HG02763 (cell line): ENCODE measurements at regions not wholly inside any gene's neighbourhood (a gene's known extent, or its start where the extent isn't known, plus 50 kb on each side); places are given as distances from the start of the nearest gene placed in this dataset.

ENCODE experiments used
- ATAC-seq: cut with Tn5 transposase; IDR thresholded peaks from one replicate; pipeline ENCODE4 v1.9.1; 2021; ENCODE audit warnings: mild to moderate bottlenecking, moderate library complexity; ENCODE audit not compliant: unreplicated experiment

- ATAC-seq: no peak
These were observed 1366.3 kb upstream of the TMEFF2 start for GRCh38 chr2:193561054-193561453.

- ATAC-seq: no peak
These were observed 1362.2 kb upstream of the TMEFF2 start for GRCh38 chr2:193556766-193557470.

- no peak for ATAC-seq
These were observed 1354.9 kb upstream of the TMEFF2 start for GRCh38 chr2:193549661-193550060.

DNA sequence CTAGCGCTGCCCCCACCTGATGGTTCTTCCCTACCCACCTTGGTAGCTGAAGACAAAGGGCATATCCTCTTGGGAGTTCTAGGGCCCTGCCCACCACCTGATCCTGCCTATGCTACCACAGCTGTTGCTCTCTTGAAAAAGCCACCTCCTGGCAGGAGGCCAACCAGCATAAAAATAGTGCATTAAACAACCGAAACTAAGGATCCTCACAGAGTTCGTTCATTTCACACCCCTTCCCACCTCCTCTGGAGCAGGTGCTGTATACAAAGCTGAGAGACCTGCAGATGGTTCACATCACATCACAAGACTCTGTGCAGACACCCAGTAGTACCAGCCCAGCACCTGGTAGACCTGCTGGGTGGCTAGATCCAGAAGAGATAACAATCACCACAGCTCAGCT is 1348.0 kb upstream of the TMEFF2 start:
- ATAC-seq: no peak

GRCh38 chr2:193539188-193539587 is 1344.5 kb upstream of the TMEFF2 start:
- ATAC-seq: no peak

DNA sequence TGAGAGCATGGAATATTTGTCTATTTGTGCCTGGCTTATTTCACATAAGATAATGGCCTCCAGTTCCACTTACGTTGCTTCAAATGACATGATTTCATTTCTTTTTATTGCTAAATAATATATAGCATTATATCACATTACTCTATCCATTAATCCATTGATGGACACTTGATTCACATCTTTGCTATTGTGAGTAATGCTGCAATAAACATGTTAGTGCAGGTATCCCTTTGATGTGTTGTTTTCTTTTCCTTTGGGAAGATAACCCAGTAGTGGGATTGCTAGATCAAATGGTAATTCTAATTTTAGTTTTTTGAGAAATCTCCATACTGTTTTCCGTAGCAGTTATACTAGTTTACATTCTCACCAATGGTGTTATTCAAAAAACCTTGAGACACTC is 1343.3 kb upstream of the TMEFF2 start:
- no peak for ATAC-seq

GRCh38 chr2:193537531-193537930 is 1342.8 kb upstream of the TMEFF2 start:
- ATAC-seq: no peak

DNA sequence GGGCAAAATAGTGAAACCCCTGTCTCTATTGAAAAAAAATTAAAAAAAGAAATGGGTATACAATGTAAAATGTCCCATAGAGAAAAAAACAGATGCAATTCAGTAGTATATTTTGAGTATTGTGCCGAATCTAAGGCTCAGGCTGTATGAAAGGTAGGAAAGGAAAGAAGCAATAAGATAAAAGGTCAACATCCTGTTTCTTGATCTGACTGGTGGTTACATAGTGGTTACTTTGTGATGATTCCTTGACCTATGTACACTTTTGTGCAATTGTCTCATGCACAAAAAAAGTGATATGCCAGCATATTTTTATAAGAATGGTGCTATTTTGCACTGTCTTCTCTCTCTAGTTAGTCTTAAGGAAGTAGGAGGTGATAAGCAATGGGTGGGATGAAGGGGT is 1333.7 kb upstream of the TMEFF2 start:
- ATAC-seq: no peak

- no peak for ATAC-seq
These were observed 1332.4 kb upstream of the TMEFF2 start for GRCh38 chr2:193527146-193527545.

- ATAC-seq: no peak
These were observed 1328.9 kb upstream of the TMEFF2 start for GRCh38 chr2:193523662-193524061.

GRCh38 chr2:193521523-193521922 is 1326.8 kb upstream of the TMEFF2 start:
- ATAC-seq: no peak

- ATAC-seq: no peak
These were observed 1326.2 kb upstream of the TMEFF2 start for GRCh38 chr2:193520709-193521458.

GRCh38 chr2:193518041-193518817 is 1323.5 kb upstream of the TMEFF2 start:
- no peak for ATAC-seq

- no peak for ATAC-seq
These were observed 1322.9 kb upstream of the TMEFF2 start for GRCh38 chr2:193517615-193518014.

GRCh38 chr2:193506035-193506434 is 1311.3 kb upstream of the TMEFF2 start:
- no peak for ATAC-seq

GRCh38 chr2:193505620-193506019 is 1310.9 kb upstream of the TMEFF2 start:
- ATAC-seq: no peak

- no peak for ATAC-seq
These were observed 1307.8 kb upstream of the TMEFF2 start for GRCh38 chr2:193502363-193503035.

- ATAC-seq: no peak
These were observed 1302.1 kb upstream of the TMEFF2 start for GRCh38 chr2:193496786-193497185.

DNA sequence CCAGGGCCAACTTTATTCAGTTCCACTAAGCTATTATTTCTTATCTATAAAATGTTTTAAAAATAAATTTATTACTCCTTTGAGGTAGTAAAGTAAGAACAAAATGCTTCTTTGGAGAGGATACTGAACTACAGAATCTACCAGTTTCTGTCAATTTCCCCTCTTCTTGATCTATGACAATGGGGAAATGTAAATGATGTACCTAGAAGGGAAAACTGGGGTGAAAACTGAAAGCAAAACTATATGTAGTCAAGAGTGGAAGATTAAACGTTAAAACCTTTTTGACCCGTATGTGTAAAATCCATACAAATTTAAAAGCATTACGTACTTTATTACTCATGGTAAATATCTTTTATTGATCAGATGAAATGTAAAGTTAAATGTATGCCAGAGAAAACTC is 1287.8 kb upstream of the TMEFF2 start:
- peak; percentile 92 for ATAC-seq

DNA sequence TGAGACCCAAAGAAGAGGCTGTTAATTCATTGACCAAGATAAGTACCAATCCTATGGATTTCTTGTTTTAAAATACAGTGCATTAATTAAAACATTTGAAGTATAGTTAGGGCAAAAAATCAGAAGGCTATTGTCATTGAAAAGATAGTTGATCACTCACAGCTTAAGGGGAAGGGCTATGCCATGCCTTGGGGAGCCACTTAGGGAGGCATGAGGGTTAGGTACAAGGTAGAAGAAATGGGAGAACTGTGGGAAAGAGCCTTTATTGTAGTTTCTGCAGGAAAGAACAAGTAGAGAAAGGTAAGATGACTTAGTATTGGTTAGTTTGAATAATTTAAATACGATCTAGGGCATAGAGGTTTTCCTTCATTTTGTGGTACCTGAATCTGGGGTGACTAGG is 1285.5 kb upstream of the TMEFF2 start:
- ATAC-seq: no peak

DNA sequence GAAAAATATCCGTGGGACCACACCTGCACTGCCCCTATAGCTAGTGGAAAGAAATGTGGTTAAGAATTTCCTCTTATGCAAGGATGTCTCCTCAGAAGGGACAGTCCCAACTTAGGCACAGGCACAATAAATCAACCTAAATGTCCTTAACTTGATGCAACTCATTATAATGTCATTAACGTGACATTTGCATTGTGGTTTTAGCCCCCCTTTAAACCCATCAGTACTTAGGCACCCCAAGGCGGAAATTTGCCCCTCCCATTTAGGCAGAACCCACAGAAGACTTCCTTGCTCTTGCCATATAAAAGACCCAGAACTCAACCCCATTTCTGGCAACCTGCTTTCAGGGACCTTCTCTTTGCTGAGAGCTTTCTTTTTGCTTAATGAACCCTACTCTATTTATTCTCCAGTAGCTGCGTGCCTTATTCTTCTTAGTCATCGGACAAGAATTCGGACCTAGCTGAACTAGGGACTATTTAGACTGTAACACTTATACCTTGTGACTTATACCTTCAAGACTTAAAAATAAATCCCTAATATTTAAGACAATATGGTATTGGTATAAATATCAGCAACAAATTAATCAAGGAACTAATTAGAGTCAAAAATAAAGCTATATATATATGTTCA is 1281.6 kb upstream of the TMEFF2 start:
- ATAC-seq: no peak
